ENCODE measurements at regions not wholly inside any gene's neighbourhood (a gene's known extent, or its start where the extent isn't known, plus 50 kb on each side); places are given as distances from the start of the nearest gene placed in this dataset.

DNA sequence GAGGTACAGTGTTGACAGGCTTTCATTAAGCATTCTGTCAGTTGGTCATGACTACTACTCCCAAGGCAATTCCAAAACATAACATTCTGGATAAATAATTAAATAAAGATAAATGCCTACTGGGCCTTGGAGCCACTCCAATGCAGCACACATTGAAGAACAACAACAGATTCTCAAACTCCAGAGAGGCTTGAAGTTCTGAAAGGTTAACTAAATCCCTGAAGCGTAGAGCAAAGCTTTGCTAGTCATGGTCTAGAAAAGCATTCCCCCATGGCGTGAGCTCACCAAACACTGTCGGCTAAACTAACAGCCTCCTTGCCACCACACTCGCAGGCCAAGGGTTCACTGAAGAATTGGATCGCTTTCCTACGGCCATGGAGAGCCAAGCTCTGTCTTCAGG is 268.0 kb downstream of the ATG4C start:
- TF ChIP-seq NFXL1 (CRISPR knock-in tag; IDR thresholded peaks at IDR 0.05) (no peak), TAF1 (IDR thresholded peaks at IDR 0.05; ENCODE audit: control insufficient read depth, extremely low read depth, insufficient read depth, low read length, severe bottlenecking) (no peak), ZNF699 (CRISPR knock-in tag; IDR thresholded peaks at IDR 0.05; ENCODE audit: insufficient replicate concordance) (no peak), ZNF24 (IDR thresholded peaks at IDR 0.05) (no peak), TBL1XR1 (IDR thresholded peaks at IDR 0.05; ENCODE audit: low read length in 2 of 2) (no peak), YY1 (IDR thresholded peaks at IDR 0.05; ENCODE audit: borderline replicate concordance in 1 of 3, control insufficient read depth in 1 of 3, extremely low read depth in 1 of 3, insufficient read depth in 3 of 3, insufficient read length in 1 of 3, insufficient replicate concordance in 2 of 3, low read depth in 1 of 3, low read length in 2 of 3) (no peak)
- TF ChIP-seq, protein P1, sequence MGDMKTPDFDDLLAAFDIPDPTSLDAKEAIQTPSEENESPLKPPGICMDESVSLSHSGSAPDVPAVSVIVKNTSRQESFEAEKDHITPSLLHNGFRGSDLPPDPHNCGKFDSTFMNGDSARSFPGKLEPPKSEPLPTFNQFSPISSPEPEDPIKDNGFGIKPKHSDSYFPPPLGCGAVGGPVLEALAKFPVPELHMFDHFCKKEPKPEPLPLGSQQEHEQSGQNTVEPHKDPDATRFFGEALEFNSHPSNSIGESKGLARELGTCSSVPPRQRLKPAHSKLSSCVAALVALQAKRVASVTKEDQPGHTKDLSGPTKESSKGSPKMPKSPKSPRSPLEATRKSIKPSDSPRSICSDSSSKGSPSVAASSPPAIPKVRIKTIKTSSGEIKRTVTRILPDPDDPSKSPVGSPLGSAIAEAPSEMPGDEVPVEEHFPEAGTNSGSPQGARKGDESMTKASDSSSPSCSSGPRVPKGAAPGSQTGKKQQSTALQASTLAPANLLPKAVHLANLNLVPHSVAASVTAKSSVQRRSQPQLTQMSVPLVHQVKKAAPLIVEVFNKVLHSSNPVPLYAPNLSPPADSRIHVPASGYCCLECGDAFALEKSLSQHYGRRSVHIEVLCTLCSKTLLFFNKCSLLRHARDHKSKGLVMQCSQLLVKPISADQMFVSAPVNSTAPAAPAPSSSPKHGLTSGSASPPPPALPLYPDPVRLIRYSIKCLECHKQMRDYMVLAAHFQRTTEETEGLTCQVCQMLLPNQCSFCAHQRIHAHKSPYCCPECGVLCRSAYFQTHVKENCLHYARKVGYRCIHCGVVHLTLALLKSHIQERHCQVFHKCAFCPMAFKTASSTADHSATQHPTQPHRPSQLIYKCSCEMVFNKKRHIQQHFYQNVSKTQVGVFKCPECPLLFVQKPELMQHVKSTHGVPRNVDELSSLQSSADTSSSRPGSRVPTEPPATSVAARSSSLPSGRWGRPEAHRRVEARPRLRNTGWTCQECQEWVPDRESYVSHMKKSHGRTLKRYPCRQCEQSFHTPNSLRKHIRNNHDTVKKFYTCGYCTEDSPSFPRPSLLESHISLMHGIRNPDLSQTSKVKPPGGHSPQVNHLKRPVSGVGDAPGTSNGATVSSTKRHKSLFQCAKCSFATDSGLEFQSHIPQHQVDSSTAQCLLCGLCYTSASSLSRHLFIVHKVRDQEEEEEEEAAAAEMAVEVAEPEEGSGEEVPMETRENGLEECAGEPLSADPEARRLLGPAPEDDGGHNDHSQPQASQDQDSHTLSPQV (IDR thresholded peaks at IDR 0.05): no peak
- TF ChIP-seq, protein P2, sequence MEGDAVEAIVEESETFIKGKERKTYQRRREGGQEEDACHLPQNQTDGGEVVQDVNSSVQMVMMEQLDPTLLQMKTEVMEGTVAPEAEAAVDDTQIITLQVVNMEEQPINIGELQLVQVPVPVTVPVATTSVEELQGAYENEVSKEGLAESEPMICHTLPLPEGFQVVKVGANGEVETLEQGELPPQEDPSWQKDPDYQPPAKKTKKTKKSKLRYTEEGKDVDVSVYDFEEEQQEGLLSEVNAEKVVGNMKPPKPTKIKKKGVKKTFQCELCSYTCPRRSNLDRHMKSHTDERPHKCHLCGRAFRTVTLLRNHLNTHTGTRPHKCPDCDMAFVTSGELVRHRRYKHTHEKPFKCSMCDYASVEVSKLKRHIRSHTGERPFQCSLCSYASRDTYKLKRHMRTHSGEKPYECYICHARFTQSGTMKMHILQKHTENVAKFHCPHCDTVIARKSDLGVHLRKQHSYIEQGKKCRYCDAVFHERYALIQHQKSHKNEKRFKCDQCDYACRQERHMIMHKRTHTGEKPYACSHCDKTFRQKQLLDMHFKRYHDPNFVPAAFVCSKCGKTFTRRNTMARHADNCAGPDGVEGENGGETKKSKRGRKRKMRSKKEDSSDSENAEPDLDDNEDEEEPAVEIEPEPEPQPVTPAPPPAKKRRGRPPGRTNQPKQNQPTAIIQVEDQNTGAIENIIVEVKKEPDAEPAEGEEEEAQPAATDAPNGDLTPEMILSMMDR (IDR thresholded peaks at IDR 0.05 in 2 of 3, conservative IDR thresholded peaks at IDR 0.05 in 1 of 3; ENCODE audit: insufficient read depth in 2 of 3, low read depth in 1 of 3, low read length in 3 of 3): no peak
- TF ChIP-seq, protein P3, sequence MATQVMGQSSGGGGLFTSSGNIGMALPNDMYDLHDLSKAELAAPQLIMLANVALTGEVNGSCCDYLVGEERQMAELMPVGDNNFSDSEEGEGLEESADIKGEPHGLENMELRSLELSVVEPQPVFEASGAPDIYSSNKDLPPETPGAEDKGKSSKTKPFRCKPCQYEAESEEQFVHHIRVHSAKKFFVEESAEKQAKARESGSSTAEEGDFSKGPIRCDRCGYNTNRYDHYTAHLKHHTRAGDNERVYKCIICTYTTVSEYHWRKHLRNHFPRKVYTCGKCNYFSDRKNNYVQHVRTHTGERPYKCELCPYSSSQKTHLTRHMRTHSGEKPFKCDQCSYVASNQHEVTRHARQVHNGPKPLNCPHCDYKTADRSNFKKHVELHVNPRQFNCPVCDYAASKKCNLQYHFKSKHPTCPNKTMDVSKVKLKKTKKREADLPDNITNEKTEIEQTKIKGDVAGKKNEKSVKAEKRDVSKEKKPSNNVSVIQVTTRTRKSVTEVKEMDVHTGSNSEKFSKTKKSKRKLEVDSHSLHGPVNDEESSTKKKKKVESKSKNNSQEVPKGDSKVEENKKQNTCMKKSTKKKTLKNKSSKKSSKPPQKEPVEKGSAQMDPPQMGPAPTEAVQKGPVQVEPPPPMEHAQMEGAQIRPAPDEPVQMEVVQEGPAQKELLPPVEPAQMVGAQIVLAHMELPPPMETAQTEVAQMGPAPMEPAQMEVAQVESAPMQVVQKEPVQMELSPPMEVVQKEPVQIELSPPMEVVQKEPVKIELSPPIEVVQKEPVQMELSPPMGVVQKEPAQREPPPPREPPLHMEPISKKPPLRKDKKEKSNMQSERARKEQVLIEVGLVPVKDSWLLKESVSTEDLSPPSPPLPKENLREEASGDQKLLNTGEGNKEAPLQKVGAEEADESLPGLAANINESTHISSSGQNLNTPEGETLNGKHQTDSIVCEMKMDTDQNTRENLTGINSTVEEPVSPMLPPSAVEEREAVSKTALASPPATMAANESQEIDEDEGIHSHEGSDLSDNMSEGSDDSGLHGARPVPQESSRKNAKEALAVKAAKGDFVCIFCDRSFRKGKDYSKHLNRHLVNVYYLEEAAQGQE (IDR thresholded peaks at IDR 0.05; ENCODE audit: borderline replicate concordance): no peak
- TF ChIP-seq, protein P3 (CRISPR knock-in tag; IDR thresholded peaks at IDR 0.05; ENCODE audit: low read depth): no peak

All from K562 (cell line).